ENCODE measurements at regions not wholly inside any gene's neighbourhood (a gene's known extent, or its start where the extent isn't known, plus 50 kb on each side); places are given as distances from the start of the nearest gene placed in this dataset.

GRCh38 chr21:35372201-35372600 lies 323.1 kb upstream of the RUNX1 start:
- TF ChIP-seq TAF1 (IDR thresholded peaks at IDR 0.05; ENCODE audit: borderline replicate concordance, low read depth, low read length) (no peak), POLR2A (IDR thresholded peaks at IDR 0.05; ENCODE audit: low read depth, low read length) (no peak)

Measured in GM12892 (cell line).